Loucy (cell line): ENCODE measurements at regions not wholly inside any gene's neighbourhood (a gene's known extent, or its start where the extent isn't known, plus 50 kb on each side); places are given as distances from the start of the nearest gene placed in this dataset.

ENCODE experiments used
- H2AFZ ChIP-seq: fragments of 200-600 bp; sonication (generic); 2 replicates; pipeline ENCODE4 v1.6.0; 2016; ENCODE audit warnings: antibody characterized with exemption, mild to moderate bottlenecking, low read length, moderate library complexity
- H3F3A ChIP-seq: fragments of 200-600 bp; 2 replicates; pipeline ENCODE4 v1.6.0; 2016; ENCODE audit warnings: antibody characterized with exemption, low read depth, mild to moderate bottlenecking
- H3K27me3 ChIP-seq: fragments of 200-600 bp; sonication (generic); 2 replicates; pipeline ENCODE4 v1.6.1; 2014; ENCODE audit warnings: low read length, mild to moderate bottlenecking; ENCODE audit not compliant: insufficient read depth, poor library complexity, severe bottlenecking
- H3K36me3 ChIP-seq: fragments of 200-600 bp; sonication (generic); 2 replicates; pipeline ENCODE4 v1.6.1; 2016; ENCODE audit warnings: low read length; ENCODE audit not compliant: insufficient read depth
- H3K4me1 ChIP-seq: fragments of 200-600 bp; sonication (generic); 2 replicates; pipeline ENCODE4 v1.5.1; 2014; ENCODE audit warnings: low read length, mild to moderate bottlenecking; ENCODE audit not compliant: insufficient read depth, poor library complexity, severe bottlenecking
- H3K4me2 ChIP-seq: fragments of 200-600 bp; sonication (generic); 2 replicates; pipeline ENCODE4 v1.6.0; 2014; ENCODE audit warnings: antibody characterized with exemption, low read length, low read depth, mild to moderate bottlenecking; ENCODE audit not compliant: poor library complexity, severe bottlenecking
- H3K4me3 ChIP-seq: fragments of 200-600 bp; sonication (generic); 2 replicates; pipeline ENCODE4 v1.5.1; 2014; ENCODE audit warnings: low read length, mild to moderate bottlenecking, mixed read lengths; ENCODE audit not compliant: poor library complexity, severe bottlenecking
- H3K79me2 ChIP-seq: fragments of 200-600 bp; sonication (generic); 2 replicates; pipeline ENCODE4 v1.6.1; 2014; ENCODE audit warnings: low read length; ENCODE audit not compliant: insufficient read depth
- H3K9ac ChIP-seq: fragments of 200-600 bp; sonication (generic); 2 replicates; pipeline ENCODE4 v1.6.0; 2014; ENCODE audit warnings: mild to moderate bottlenecking, low read depth, low read length, moderate library complexity; ENCODE audit not compliant: poor library complexity, severe bottlenecking
- H3K9me2 ChIP-seq: fragments of 200-600 bp; sonication (generic); replicated peaks from 2 replicates; pipeline ENCODE4 v1.6.1; 2016; ENCODE audit warnings: low read depth, low read length, mixed read lengths
- H3K9me3 ChIP-seq: fragments of 200-600 bp; sonication (generic); 2 replicates; pipeline ENCODE4 v1.6.1; 2014; ENCODE audit warnings: mild to moderate bottlenecking, antibody characterized with exemption, low read length, low read depth; ENCODE audit not compliant: insufficient read depth
- H4K20me1 ChIP-seq: fragments of 200-600 bp; sonication (generic); 2 replicates; pipeline ENCODE4 v1.6.0; 2014; ENCODE audit warnings: antibody characterized with exemption, low read length, mild to moderate bottlenecking; ENCODE audit not compliant: insufficient read depth, poor library complexity, severe bottlenecking
- EZH2phosphoT487 ChIP-seq: fragments of 200-600 bp; IDR thresholded peaks from 2 replicates; pipeline ENCODE4 v1.6.1; 2018; ENCODE audit warnings: antibody characterized with exemption, mild to moderate bottlenecking, moderate library complexity, borderline replicate concordance
- TF ChIP-seq, protein P1 (sequence below): fragments of 200-600 bp; sonication (generic); conservative IDR thresholded peaks from 2 replicates; pipeline ENCODE4 v1.5.1; 2014; ENCODE audit warnings: mild to moderate bottlenecking, antibody characterized with exemption, low read length

DNA sequence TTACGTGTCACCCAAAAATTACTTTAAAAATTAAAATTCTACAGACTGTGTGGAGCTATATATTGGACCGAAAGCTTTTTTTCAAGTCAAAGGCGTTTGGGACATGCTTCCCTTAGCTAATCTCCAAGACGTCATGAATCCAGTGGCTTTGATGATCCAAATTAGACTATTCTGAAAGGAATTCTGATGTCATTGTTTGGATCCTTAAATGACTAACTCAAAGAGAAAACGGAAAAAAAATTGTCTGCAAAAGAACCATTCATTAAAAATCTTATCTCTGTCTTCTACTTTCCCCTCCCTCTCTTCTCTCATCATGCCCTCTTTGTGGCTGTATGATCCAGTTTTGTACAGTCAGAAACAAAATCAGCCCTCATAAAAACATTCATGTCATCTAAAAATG, 161.8 kb downstream of the ETV1 start:
- Histone ChIP-seq H3K9me3 (no peaks in the 10 kb centered on the region), H4K20me1 (no peaks in the 10 kb centered on the region), H3K4me2 (no peak overlapping the region), H3F3A (no peaks in the 10 kb centered on the region), H3K36me3 (no peaks in the 10 kb centered on the region), H3K9me2 (no peaks in the 10 kb centered on the region), H2AFZ (no peak overlapping the region), H3K79me2 (no peaks in the 10 kb centered on the region), H3K4me1 (no peaks in the 10 kb centered on the region), H3K27me3 (no peaks in the 10 kb centered on the region), H3K9ac (no peak overlapping the region), H3K4me3 (no peak overlapping the region)
- no peak for TF ChIP-seq EZH2phosphoT487
- TF ChIP-seq, protein P1, sequence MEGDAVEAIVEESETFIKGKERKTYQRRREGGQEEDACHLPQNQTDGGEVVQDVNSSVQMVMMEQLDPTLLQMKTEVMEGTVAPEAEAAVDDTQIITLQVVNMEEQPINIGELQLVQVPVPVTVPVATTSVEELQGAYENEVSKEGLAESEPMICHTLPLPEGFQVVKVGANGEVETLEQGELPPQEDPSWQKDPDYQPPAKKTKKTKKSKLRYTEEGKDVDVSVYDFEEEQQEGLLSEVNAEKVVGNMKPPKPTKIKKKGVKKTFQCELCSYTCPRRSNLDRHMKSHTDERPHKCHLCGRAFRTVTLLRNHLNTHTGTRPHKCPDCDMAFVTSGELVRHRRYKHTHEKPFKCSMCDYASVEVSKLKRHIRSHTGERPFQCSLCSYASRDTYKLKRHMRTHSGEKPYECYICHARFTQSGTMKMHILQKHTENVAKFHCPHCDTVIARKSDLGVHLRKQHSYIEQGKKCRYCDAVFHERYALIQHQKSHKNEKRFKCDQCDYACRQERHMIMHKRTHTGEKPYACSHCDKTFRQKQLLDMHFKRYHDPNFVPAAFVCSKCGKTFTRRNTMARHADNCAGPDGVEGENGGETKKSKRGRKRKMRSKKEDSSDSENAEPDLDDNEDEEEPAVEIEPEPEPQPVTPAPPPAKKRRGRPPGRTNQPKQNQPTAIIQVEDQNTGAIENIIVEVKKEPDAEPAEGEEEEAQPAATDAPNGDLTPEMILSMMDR, result no peak

DNA sequence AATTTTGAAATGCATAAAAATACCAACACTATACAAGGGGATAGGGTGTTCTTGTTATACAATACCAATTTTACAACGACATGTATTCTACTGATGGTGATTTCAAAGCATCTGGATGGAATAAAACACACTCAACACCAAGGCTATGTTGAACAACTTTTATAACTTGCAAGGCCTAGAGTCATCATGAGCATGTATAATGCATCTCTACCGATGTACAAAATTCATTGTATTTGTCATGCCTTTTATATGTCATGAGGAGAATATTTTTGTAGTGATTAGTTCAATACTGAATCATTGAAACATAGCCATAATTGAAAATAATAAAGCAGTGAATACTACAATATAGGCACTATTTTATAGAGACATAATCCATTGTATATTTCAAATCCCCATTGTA, 160.2 kb downstream of the ETV1 start:
- H3K4me1 ChIP-seq, result no peaks in the 10 kb centered on the region
- H2AFZ ChIP-seq, result no peak overlapping the region
- H3K27me3 ChIP-seq, result no peaks in the 10 kb centered on the region
- no peak overlapping the region for H3K9ac ChIP-seq
- no peaks in the 10 kb centered on the region for H3K79me2 ChIP-seq
- no peaks in the 10 kb centered on the region for H3K9me2 ChIP-seq
- H3K4me2 ChIP-seq, result no peak overlapping the region
- no peaks in the 10 kb centered on the region for H3K36me3 ChIP-seq
- H3K4me3 ChIP-seq, result no peak overlapping the region
- no peaks in the 10 kb centered on the region for H3F3A ChIP-seq
- H4K20me1 ChIP-seq, result no peaks in the 10 kb centered on the region
- TF ChIP-seq, protein P1, result no peak
- no peak for TF ChIP-seq EZH2phosphoT487
- no peaks in the 10 kb centered on the region for H3K9me3 ChIP-seq

DNA sequence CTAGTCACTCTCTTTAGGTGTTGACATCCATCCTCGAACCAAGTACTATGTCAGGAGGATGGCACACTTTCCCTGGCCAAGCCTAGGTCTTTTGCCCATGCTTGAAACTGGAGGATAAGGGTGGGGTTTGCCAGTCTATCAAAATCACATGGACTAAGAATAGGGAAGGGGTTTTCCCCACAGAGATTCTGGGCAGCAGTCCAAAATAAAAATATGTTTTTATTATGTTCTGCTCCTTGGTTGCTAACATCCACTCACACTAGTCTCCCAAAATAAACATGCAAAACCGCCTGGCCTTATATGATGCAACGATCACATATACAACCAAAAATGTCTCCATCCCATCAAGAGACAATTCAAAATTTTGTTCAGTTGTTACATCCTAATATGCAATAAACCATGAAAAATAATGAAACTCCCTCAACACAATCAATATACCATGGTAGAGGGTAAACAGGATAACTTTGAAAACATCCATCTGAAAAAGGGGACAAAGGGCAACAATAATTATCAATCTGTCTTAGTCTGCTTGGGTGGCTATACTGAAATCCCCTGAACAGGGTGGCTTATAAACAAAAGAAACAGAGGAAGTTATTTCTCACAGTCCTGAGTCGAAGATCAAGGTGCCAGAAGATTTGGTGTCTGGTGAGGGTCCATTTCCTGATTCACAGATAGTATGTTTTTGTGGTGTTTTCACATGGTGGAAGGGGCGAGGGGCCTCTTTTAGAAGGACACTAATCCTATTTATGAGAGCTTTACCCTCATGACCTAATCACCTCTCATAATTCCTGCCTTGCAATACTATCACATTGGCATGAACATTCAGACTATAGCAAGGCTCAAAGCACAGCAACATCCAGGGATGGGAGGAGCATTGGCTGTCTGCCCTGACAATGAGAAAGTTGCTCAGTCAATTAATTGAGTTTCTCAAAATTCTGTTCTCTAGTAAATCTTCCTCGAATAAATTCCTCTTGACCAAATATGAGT, 159.3 kb downstream of the ETV1 start:
- H3K9ac ChIP-seq, result no peak overlapping the region
- H4K20me1 ChIP-seq, result no peaks in the 10 kb centered on the region
- no peaks in the 10 kb centered on the region for H3K36me3 ChIP-seq
- H3K27me3 ChIP-seq, result no peaks in the 10 kb centered on the region
- H3K4me3 ChIP-seq, result no peak overlapping the region
- H3K4me1 ChIP-seq, result no peaks in the 10 kb centered on the region
- no peaks in the 10 kb centered on the region for H3K79me2 ChIP-seq
- no peak for TF ChIP-seq EZH2phosphoT487
- TF ChIP-seq, protein P1, result no peak
- H2AFZ ChIP-seq, result no peak overlapping the region
- H3F3A ChIP-seq, result no peaks in the 10 kb centered on the region
- H3K9me2 ChIP-seq, result no peaks in the 10 kb centered on the region
- no peak overlapping the region for H3K4me2 ChIP-seq
- no peaks in the 10 kb centered on the region for H3K9me3 ChIP-seq
